ENCODE measurements at regions not wholly inside any gene's neighbourhood (a gene's known extent, or its start where the extent isn't known, plus 50 kb on each side); places are given as distances from the start of the nearest gene placed in this dataset.

DNA sequence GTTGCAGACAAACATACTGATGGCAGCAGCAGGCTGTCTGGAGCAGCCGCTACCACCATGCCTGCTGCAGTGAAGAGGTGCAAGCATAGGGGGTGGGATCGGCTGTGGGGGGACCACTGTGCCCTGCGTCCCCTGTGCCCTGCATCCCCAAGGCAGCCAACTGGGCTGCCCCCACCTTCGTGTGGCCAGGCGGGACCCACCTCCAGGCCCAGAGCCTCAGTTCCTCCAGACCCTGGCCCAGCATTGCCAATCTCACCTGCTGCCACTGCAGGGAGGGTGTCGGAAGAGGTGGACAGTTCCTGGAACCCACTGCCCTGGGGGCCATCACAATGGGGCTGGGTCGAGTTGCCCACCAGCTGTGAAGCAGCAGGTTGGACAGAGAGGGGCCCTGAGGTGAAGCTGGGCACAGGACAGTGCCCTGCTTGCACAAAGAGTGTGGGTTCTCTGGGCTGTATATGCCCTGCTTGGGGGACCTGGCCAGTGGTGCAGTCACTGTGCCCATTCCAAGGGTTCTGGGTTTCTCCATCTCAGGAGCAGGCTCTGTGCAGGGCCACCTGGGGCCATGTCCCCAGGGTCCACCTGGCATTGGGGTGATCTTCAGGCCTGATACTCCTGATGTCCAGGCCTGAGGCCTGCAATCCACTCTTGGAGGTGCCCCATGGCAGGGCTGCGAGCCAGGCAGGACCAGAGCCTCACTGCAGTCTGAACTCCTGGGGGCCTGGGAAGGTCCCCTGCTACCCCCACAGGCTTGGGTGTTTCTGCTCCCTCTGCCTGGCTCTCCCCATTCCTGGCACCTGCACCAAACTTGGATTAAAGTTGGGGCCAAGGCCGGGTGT, 261.4 kb upstream of the NRIP1 start:
- TF ChIP-seq POLR2A (IDR thresholded peaks at IDR 0.05; ENCODE audit: low read depth, low read length) (no peak), TAF1 (IDR thresholded peaks at IDR 0.05; ENCODE audit: borderline replicate concordance, low read depth, low read length) (no peak)

Measured in GM12892 (cell line).